ENCODE measurements at regions not wholly inside any gene's neighbourhood (a gene's known extent, or its start where the extent isn't known, plus 50 kb on each side); places are given as distances from the start of the nearest gene placed in this dataset.

GRCh38 chr15:93543093-93543492, 454.1 kb upstream of the RGMA start:
- TF ChIP-seq, protein P1, sequence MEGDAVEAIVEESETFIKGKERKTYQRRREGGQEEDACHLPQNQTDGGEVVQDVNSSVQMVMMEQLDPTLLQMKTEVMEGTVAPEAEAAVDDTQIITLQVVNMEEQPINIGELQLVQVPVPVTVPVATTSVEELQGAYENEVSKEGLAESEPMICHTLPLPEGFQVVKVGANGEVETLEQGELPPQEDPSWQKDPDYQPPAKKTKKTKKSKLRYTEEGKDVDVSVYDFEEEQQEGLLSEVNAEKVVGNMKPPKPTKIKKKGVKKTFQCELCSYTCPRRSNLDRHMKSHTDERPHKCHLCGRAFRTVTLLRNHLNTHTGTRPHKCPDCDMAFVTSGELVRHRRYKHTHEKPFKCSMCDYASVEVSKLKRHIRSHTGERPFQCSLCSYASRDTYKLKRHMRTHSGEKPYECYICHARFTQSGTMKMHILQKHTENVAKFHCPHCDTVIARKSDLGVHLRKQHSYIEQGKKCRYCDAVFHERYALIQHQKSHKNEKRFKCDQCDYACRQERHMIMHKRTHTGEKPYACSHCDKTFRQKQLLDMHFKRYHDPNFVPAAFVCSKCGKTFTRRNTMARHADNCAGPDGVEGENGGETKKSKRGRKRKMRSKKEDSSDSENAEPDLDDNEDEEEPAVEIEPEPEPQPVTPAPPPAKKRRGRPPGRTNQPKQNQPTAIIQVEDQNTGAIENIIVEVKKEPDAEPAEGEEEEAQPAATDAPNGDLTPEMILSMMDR (IDR thresholded peaks at IDR 0.05 in 2 of 3, conservative IDR thresholded peaks at IDR 0.05 in 1 of 3; ENCODE audit: borderline replicate concordance in 1 of 3, insufficient read depth in 1 of 3, low read depth in 2 of 3, low read length in 2 of 3): no peak
- TF ChIP-seq RAD21 (IDR thresholded peaks at IDR 0.05; ENCODE audit: low read depth): no peak
- no peak for TF ChIP-seq EGR1 (IDR thresholded peaks at IDR 0.05; ENCODE audit: low read depth)
- TF ChIP-seq ZFX (IDR thresholded peaks at IDR 0.05): no peak
- TF ChIP-seq, protein P2, sequence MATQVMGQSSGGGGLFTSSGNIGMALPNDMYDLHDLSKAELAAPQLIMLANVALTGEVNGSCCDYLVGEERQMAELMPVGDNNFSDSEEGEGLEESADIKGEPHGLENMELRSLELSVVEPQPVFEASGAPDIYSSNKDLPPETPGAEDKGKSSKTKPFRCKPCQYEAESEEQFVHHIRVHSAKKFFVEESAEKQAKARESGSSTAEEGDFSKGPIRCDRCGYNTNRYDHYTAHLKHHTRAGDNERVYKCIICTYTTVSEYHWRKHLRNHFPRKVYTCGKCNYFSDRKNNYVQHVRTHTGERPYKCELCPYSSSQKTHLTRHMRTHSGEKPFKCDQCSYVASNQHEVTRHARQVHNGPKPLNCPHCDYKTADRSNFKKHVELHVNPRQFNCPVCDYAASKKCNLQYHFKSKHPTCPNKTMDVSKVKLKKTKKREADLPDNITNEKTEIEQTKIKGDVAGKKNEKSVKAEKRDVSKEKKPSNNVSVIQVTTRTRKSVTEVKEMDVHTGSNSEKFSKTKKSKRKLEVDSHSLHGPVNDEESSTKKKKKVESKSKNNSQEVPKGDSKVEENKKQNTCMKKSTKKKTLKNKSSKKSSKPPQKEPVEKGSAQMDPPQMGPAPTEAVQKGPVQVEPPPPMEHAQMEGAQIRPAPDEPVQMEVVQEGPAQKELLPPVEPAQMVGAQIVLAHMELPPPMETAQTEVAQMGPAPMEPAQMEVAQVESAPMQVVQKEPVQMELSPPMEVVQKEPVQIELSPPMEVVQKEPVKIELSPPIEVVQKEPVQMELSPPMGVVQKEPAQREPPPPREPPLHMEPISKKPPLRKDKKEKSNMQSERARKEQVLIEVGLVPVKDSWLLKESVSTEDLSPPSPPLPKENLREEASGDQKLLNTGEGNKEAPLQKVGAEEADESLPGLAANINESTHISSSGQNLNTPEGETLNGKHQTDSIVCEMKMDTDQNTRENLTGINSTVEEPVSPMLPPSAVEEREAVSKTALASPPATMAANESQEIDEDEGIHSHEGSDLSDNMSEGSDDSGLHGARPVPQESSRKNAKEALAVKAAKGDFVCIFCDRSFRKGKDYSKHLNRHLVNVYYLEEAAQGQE (IDR thresholded peaks at IDR 0.05; ENCODE audit: low read depth): no peak
- TF ChIP-seq SRF (IDR thresholded peaks at IDR 0.05; ENCODE audit: low read depth): no peak
